ENCODE measurements at regions not wholly inside any gene's neighbourhood (a gene's known extent, or its start where the extent isn't known, plus 50 kb on each side); places are given as distances from the start of the nearest gene placed in this dataset.

GRCh38 chr1:213876531-213876930, 111.2 kb upstream of the PROX1 start:
- H3K4me3 ChIP-seq (ENCODE audit: control insufficient read depth, low read depth, low read length) = no peak overlapping the region
- DNase-seq (ENCODE audit: low read depth) = no peak
- no peak for TF ChIP-seq CTCF (IDR thresholded peaks at IDR 0.05; ENCODE audit: control insufficient read depth, insufficient read depth, low read depth, low read length, missing control alignments)

- no peak overlapping the region for H3K4me3 ChIP-seq (ENCODE audit: control insufficient read depth, low read depth, low read length)
- no peak for DNase-seq (ENCODE audit: low read depth)
- TF ChIP-seq CTCF (IDR thresholded peaks at IDR 0.05; ENCODE audit: control insufficient read depth, insufficient read depth, low read depth, low read length, missing control alignments) = no peak
Measured at GRCh38 chr1:213883618-213884017, 104.2 kb upstream of the PROX1 start.

GRCh38 chr1:213884402-213884801, 103.4 kb upstream of the PROX1 start:
- no peak for DNase-seq (ENCODE audit: low read depth)
- no peak for TF ChIP-seq CTCF (IDR thresholded peaks at IDR 0.05; ENCODE audit: control insufficient read depth, insufficient read depth, low read depth, low read length, missing control alignments)
- no peak overlapping the region for H3K4me3 ChIP-seq (ENCODE audit: control insufficient read depth, low read depth, low read length)

GRCh38 chr1:213884942-213885341, 102.8 kb upstream of the PROX1 start:
- TF ChIP-seq CTCF (IDR thresholded peaks at IDR 0.05; ENCODE audit: control insufficient read depth, insufficient read depth, low read depth, low read length, missing control alignments) = no peak
- DNase-seq (ENCODE audit: low read depth) = no peak
- no peak overlapping the region for H3K4me3 ChIP-seq (ENCODE audit: control insufficient read depth, low read depth, low read length)

GRCh38 chr1:213887842-213888241, 99.9 kb upstream of the PROX1 start:
- DNase-seq (ENCODE audit: low read depth) = no peak
- H3K4me3 ChIP-seq (ENCODE audit: control insufficient read depth, low read depth, low read length) = no peak overlapping the region
- TF ChIP-seq CTCF (IDR thresholded peaks at IDR 0.05; ENCODE audit: control insufficient read depth, insufficient read depth, low read depth, low read length, missing control alignments) = no peak

- DNase-seq (ENCODE audit: low read depth) = no peak
- no peak overlapping the region for H3K4me3 ChIP-seq (ENCODE audit: control insufficient read depth, low read depth, low read length)
- TF ChIP-seq CTCF (IDR thresholded peaks at IDR 0.05; ENCODE audit: control insufficient read depth, insufficient read depth, low read depth, low read length, missing control alignments) = no peak
Measured at GRCh38 chr1:213891989-213892902, 95.5 kb upstream of the PROX1 start.

Measured in AG09309 (cell line).